Gastroesophageal sphincter (tissue), 4 donors: ENCODE measurements at regions not wholly inside any gene's neighbourhood (a gene's known extent, or its start where the extent isn't known, plus 50 kb on each side); places are given as distances from the start of the nearest gene placed in this dataset.
"Not testable (repeated sequence)": the region's sequence is repeated elsewhere in the genome, so short reads cannot be mapped to it uniquely, and the experiment has no call there.

Source experiments
- ATAC-seq: fragments of 150-250 bp; one replicate; pipeline ENCODE4 v1.9.1; 2016; ENCODE audit warnings: mild to moderate bottlenecking, moderate library complexity
- H3K27ac ChIP-seq, 4 donors: fragments of 200-600 bp; sonication (generic) in 3 of 4; 1 replicate in 3 of 4; 2 replicates in 1 of 4; pipeline ENCODE4 v1.5.1; 2016 to 2019
- H3K27me3 ChIP-seq: fragments of 200-600 bp; sonication (generic); one replicate; pipeline ENCODE4 v1.5.1; 2019
- H3K36me3 ChIP-seq, 2 donors: fragments of 200-600 bp; sonication (generic); one replicate each; pipeline ENCODE4 v1.5.1; 2019; ENCODE audit warnings: control low read depth in 1 of 2
- H3K4me1 ChIP-seq, 3 donors: fragments of 200-600 bp; sonication (generic); 1 replicate in 2 of 3; 2 replicates in 1 of 3; pipeline ENCODE4 v1.5.1; 2016 to 2019; ENCODE audit warnings: control low read depth in 2 of 3
- H3K4me3 ChIP-seq, 2 donors: fragments of 200-600 bp; sonication (generic); one replicate each; pipeline ENCODE4 v1.5.1; 2019; ENCODE audit warnings: mild to moderate bottlenecking in 1 of 2, moderate library complexity in 1 of 2
- H3K9me3 ChIP-seq, 3 donors: fragments of 200-600 bp; sonication (generic); one replicate each; pipeline ENCODE4 v1.5.1; 2017 to 2019; ENCODE audit warnings: control low read depth in 2 of 3
- EP300 ChIP-seq: sonication (generic); formaldehyde crosslinking; IDR thresholded peaks from one replicate; pipeline ENCODE4 v1.6.1; 2017; ENCODE audit warnings: antibody characterized with exemption, mild to moderate bottlenecking
- POLR2A ChIP-seq, 2 donors: fragments of 450-650 bp; IDR thresholded peaks; one replicate each; pipeline ENCODE4 v1.6.1; 2017; ENCODE audit warnings: antibody characterized with exemption in 2 of 2, mild to moderate bottlenecking in 2 of 2, moderate library complexity in 1 of 2
- POLR2AphosphoS5 ChIP-seq: sonication (generic); formaldehyde crosslinking; IDR thresholded peaks from one replicate; pipeline ENCODE4 v1.6.1; 2017; ENCODE audit warnings: antibody characterized with exemption
- WGBS, 2 donors: methylation state at CpG; one replicate each; pipeline ENCODE4 v1.1.5; 2018; ENCODE audit warnings: low coverage in 1 of 2; 5-methylcytosine and 5-hydroxymethylcytosine counted together
- TF ChIP-seq, protein P1 (sequence below), 4 experiments: fragments of 200-600 bp in 2 of 4; fragments of 450-650 bp in 2 of 4; sonication (generic) in 1 of 4; IDR thresholded peaks; one replicate each; pipeline ENCODE4 v1.5.1; 2017 to 2019; ENCODE audit warnings: antibody characterized with exemption in 4 of 4, mild to moderate bottlenecking in 2 of 4, moderate library complexity in 2 of 4

DNA sequence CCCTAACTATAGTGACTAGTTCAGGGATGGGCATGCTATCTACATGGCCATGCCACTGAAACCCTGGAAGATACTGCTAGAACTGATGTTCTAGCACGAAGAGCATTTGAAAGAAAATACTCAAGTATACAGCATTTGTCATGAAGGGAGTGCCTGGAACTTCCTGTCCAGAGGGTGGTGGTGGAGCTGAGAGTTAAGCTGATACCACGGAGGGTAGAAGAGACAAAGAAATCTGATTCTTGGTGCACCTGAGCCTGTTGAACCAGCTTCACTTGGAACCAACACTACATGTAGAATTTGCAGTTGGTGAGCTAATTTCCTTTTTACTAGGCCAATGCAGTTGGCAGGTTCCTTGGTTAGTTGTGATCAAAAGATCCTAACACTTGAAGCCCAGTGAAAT is 116.4 kb downstream of the CCNG2 start:
- Histone ChIP-seq H3K4me3 (no peak overlapping the region), H3K36me3 (no peaks in the 10 kb centered on the region), H3K9me3 (no peaks in the 10 kb centered on the region), H3K4me1 (no peaks in the 10 kb centered on the region), H3K27ac (no peak overlapping the region), H3K27me3 (no peaks in the 10 kb centered on the region)
- no peak for ATAC-seq
- WGBS, 2 donors: 75 to 83% methylated on average over 2 of the region's 2 CpGs
- no peak for TF ChIP-seq POLR2A (IDR thresholded peaks at IDR 0.05)
- no peak for TF ChIP-seq EP300
- TF ChIP-seq POLR2AphosphoS5: no peak
- TF ChIP-seq, protein P1, sequence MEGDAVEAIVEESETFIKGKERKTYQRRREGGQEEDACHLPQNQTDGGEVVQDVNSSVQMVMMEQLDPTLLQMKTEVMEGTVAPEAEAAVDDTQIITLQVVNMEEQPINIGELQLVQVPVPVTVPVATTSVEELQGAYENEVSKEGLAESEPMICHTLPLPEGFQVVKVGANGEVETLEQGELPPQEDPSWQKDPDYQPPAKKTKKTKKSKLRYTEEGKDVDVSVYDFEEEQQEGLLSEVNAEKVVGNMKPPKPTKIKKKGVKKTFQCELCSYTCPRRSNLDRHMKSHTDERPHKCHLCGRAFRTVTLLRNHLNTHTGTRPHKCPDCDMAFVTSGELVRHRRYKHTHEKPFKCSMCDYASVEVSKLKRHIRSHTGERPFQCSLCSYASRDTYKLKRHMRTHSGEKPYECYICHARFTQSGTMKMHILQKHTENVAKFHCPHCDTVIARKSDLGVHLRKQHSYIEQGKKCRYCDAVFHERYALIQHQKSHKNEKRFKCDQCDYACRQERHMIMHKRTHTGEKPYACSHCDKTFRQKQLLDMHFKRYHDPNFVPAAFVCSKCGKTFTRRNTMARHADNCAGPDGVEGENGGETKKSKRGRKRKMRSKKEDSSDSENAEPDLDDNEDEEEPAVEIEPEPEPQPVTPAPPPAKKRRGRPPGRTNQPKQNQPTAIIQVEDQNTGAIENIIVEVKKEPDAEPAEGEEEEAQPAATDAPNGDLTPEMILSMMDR (IDR thresholded peaks at IDR 0.05): no peak

DNA sequence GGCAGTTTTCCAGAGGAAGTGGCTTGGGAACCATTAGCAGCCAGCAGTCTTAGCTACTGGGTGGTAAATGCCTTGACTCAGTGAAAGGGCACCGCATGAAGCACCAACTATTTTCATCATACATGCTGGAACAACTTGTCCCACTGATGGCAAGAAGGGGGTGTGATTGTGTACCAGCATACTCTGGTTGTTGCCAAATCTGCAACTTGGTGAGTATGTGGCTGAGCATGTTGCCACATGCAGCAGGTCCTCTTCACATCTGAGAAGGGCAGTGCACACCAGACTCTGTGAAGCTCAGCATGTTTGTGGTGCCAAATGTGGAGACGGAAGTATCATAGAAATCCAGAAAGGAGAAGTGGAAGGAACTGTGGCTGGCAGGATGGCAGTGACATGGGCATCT is 122.1 kb downstream of the CCNG2 start:
- H3K4me1 ChIP-seq, H3K9me3 ChIP-seq, ATAC-seq, H3K27me3 ChIP-seq, H3K27ac ChIP-seq, H3K4me3 ChIP-seq, H3K36me3 ChIP-seq: not testable (repeated sequence)
- 83 to 90% methylated on average over 1 to 2 of the region's 2 CpGs for WGBS, 2 donors

DNA sequence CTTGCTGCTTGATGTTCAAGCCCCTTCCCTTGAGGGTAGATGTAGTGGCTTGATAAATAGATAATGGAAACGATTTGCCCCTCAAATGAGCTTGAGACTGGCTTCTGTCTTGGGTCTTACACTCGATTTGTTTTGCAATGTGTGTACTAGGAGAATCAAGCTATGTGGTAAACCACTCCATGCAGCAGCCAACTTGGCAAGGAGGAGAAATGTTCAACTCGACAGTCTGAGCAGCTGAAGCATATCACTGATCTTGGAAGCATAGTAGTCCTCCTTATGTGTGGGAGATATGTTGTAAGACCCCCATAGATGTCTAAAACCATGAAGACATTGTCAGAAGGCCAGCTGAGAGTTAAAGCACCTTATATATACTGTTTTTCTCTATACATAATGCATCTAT is 125.3 kb downstream of the CCNG2 start:
- Histone ChIP-seq H3K4me1 (no peaks in the 10 kb centered on the region), H3K9me3 (no peaks in the 10 kb centered on the region), H3K27ac (no peak overlapping the region), H3K27me3 (peaks cover 4% of the 10 kb centered on the region), H3K4me3 (no peak overlapping the region), H3K36me3 (no peaks in the 10 kb centered on the region)
- TF ChIP-seq EP300: no peak
- no peak for TF ChIP-seq POLR2A (IDR thresholded peaks at IDR 0.05)
- no peak for TF ChIP-seq POLR2AphosphoS5
- ATAC-seq: no peak
- WGBS, 2 donors: 57 to 68% methylated on average over 1 to 3 of the region's 3 CpGs

DNA sequence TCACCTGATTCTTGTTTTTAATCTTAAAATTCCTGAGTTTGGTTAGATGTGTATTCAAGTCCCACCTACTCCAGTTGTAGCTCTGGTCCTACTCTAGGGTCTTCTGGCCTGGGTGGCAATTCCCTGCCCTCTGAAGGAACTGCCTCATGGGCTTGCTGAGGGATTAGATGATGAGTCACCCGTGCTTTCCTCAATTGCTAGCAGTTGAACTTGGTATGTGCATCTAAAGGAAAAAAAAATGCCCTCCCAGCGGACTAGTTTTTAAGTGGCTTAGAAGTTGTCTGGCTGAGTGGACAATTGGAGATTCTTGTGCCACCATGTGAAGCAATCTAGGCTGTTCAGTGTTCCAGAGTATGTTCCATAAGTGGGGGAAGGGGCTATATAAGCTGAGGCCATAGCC is 127.0 kb downstream of the CCNG2 start:
- Histone ChIP-seq H3K4me3 (no peak overlapping the region), H3K27ac (no peak overlapping the region), H3K36me3 (no peaks in the 10 kb centered on the region), H3K9me3 (no peaks in the 10 kb centered on the region), H3K27me3 (peaks cover 4% of the 10 kb centered on the region), H3K4me1 (no peaks in the 10 kb centered on the region)
- no peak for ATAC-seq
- TF ChIP-seq POLR2AphosphoS5: no peak
- TF ChIP-seq, protein P1 (IDR thresholded peaks at IDR 0.05): no peak
- TF ChIP-seq POLR2A (IDR thresholded peaks at IDR 0.05): no peak
- TF ChIP-seq EP300: no peak
- 0 to 71% methylated on average over 1 to 2 of the region's 2 CpGs for WGBS, 2 donors

DNA sequence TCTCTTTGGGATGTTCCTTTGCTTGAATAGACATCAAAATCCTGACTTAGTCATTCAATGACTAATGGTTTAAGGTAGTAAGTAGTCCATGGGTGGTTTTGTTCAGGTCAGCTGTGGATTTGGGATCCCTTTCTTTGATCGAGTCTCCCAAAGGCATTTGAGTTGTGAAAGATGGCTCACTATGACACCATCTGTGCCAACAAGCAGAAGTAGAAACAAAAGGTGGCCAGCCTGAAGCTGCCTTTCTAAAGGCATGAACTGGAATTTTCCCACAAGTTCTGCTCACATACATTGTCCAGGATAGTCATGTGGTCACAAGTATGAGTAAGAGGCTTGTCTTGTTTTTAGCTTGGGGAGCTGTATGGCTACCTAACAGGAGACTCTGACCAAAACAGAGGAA is 129.9 kb downstream of the CCNG2 start:
- Histone ChIP-seq H3K27me3 (no peaks in the 10 kb centered on the region), H3K27ac (no peak overlapping the region), H3K9me3 (no peaks in the 10 kb centered on the region), H3K4me1 (no peaks in the 10 kb centered on the region), H3K36me3 (no peaks in the 10 kb centered on the region), H3K4me3 (no peak overlapping the region)
- no peak for TF ChIP-seq EP300
- TF ChIP-seq, protein P1 (IDR thresholded peaks at IDR 0.05): no peak
- no peak for TF ChIP-seq POLR2AphosphoS5
- no peak for TF ChIP-seq POLR2A (IDR thresholded peaks at IDR 0.05)
- 80 to 88% methylated on average over 1 of the region's 1 CpG for WGBS, 2 donors
- ATAC-seq: no peak

DNA sequence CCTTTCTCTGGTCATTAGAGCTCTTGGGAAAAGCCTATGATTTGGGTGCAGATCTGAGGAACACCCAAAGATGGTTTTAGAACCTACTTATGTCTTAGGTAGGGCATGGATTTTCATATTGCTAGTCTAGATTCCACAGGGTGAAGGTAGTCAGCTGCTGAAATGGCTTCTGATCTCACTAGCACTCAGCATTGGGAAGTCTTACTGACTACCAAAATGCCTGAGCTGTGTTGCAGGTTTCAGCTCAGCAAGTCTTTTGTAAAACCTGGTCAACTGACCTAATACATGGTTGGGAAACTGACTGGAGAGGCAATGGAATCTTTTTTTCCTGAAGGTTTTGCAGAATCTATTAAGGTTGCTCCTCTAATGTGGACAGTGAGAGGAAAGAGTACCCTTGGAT is 136.4 kb downstream of the CCNG2 start:
- Histone ChIP-seq H3K9me3 (peaks cover 0 to 11% (median 0%) of the 10 kb centered on the region in 3 donors), H3K27me3 (no peaks in the 10 kb centered on the region), H3K4me3 (no peak overlapping the region), H3K27ac (no peak overlapping the region), H3K4me1 (no peaks in the 10 kb centered on the region), H3K36me3 (no peaks in the 10 kb centered on the region)
- TF ChIP-seq POLR2A (IDR thresholded peaks at IDR 0.05) (no peak), EP300 (no peak), POLR2AphosphoS5 (no peak)
- TF ChIP-seq, protein P1 (IDR thresholded peaks at IDR 0.05): no peak
- no peak for ATAC-seq

DNA sequence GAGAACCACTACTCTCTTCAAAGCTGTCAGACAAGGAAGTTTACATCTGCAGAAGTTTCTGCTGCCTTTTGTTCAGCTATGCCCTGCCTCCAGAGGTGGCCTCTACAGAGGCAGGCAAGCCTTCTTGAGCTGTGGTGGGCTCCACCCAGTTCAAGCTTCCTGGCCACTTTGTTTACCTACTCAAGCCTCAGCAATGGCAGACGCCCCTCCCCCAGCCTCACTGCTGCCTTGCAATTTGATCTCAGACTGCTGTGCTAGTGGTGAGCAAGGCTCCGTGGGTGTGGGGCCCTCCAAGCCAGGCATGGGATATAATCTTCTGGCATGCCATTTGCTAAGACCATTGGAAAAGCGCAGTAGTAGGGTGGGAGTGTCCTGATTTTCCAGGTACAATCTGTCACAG is 144.0 kb downstream of the CCNG2 start:
- not testable (repeated sequence) for H3K36me3 ChIP-seq, H3K4me3 ChIP-seq, H3K9me3 ChIP-seq, H3K27ac ChIP-seq, H3K4me1 ChIP-seq, ATAC-seq
- H3K27me3 ChIP-seq: peaks cover 20% of the 10 kb centered on the region
- 50% methylated on average over 2 of the region's 3 CpGs; no CpG with 5 or more reads in 1 of the 2 donors for WGBS, 2 donors
